ENCODE measurements at regions not wholly inside any gene's neighbourhood (a gene's known extent, or its start where the extent isn't known, plus 50 kb on each side); places are given as distances from the start of the nearest gene placed in this dataset.

GRCh38 chr12:83465632-83466031, 778.9 kb downstream of the TMTC2 start:
- H3K27ac Mint-ChIP-seq, result no peak overlapping the region
- H3K4me1 Mint-ChIP-seq (ENCODE audit: low read depth), result peaks cover 4% of the 10 kb centered on the region
- H3K27me3 Mint-ChIP-seq, result peaks cover 49% of the 10 kb centered on the region
- no peaks in the 10 kb centered on the region for H3K9me3 Mint-ChIP-seq (ENCODE audit: low read depth)
- DNase-seq (ENCODE audit: low spot score, unreplicated experiment), result no peak
- TF ChIP-seq CTCF (IDR thresholded peaks at IDR 0.05; ENCODE audit: unreplicated experiment), result no peak
- no peaks in the 10 kb centered on the region for H3K36me3 Mint-ChIP-seq (ENCODE audit: insufficient read depth)
- no peak overlapping the region for H3K4me3 Mint-ChIP-seq (ENCODE audit: low read depth)

- no peaks in the 10 kb centered on the region for H3K9me3 Mint-ChIP-seq (ENCODE audit: low read depth)
- no peak overlapping the region for H3K4me3 Mint-ChIP-seq (ENCODE audit: low read depth)
- DNase-seq (ENCODE audit: low spot score, unreplicated experiment), result no peak
- no peak for TF ChIP-seq CTCF (IDR thresholded peaks at IDR 0.05; ENCODE audit: unreplicated experiment)
- H3K27me3 Mint-ChIP-seq, result peaks cover 29% of the 10 kb centered on the region
- H3K27ac Mint-ChIP-seq, result no peak overlapping the region
- no peaks in the 10 kb centered on the region for H3K36me3 Mint-ChIP-seq (ENCODE audit: insufficient read depth)
- H3K4me1 Mint-ChIP-seq (ENCODE audit: low read depth), result peaks cover 3% of the 10 kb centered on the region
Observed at GRCh38 chr12:83462419-83462818, 775.7 kb downstream of the TMTC2 start.

DNA sequence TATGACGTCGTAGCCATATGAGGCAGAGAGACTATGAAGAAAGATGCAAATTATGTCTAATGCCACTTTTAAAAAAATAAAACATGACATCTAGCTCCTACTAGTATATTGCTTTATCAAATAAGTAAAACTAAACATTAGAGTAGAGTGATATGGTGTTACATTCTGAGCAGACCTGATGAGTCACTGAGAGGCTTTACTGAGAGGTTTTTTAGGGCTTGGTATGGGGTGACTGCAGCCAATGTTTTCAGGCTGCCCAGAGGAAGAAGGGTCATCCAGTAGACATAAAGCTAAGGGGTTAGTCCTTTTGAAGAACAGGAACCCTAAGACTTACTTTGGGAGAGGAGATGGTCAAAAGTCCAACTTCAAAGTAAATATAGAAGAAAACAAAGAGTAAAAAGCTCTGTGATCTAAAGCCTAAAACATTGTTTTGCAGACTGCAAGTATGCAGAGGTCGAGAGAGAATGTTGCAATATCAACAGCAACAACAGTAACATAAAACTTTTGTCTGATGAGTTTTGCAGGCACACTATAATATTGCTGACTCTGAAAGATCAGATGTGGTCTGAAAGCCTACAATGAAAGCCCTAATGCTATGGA, 774.7 kb downstream of the TMTC2 start:
- DNase-seq (ENCODE audit: low spot score, unreplicated experiment), result no peak
- Mint-ChIP-seq H3K4me1 (ENCODE audit: low read depth) (peaks cover 3% of the 10 kb centered on the region), H3K4me3 (ENCODE audit: low read depth) (no peak overlapping the region), H3K36me3 (ENCODE audit: insufficient read depth) (no peaks in the 10 kb centered on the region), H3K9me3 (ENCODE audit: low read depth) (no peaks in the 10 kb centered on the region), H3K27ac (no peak overlapping the region), H3K27me3 (peaks cover 22% of the 10 kb centered on the region)
- no peak for TF ChIP-seq CTCF (IDR thresholded peaks at IDR 0.05; ENCODE audit: unreplicated experiment)

GRCh38 chr12:83451189-83451588, 764.5 kb downstream of the TMTC2 start:
- no peaks in the 10 kb centered on the region for H3K9me3 Mint-ChIP-seq (ENCODE audit: low read depth)
- TF ChIP-seq CTCF (IDR thresholded peaks at IDR 0.05; ENCODE audit: unreplicated experiment), result no peak
- H3K4me3 Mint-ChIP-seq (ENCODE audit: low read depth), result no peak overlapping the region
- no peaks in the 10 kb centered on the region for H3K27me3 Mint-ChIP-seq
- H3K4me1 Mint-ChIP-seq (ENCODE audit: low read depth), result no peaks in the 10 kb centered on the region
- no peak overlapping the region for H3K27ac Mint-ChIP-seq
- no peak for DNase-seq (ENCODE audit: low spot score, unreplicated experiment)
- no peaks in the 10 kb centered on the region for H3K36me3 Mint-ChIP-seq (ENCODE audit: insufficient read depth)

GRCh38 chr12:83434600-83434999, 747.9 kb downstream of the TMTC2 start:
- Mint-ChIP-seq H3K27ac (no peak overlapping the region), H3K4me3 (ENCODE audit: low read depth) (no peak overlapping the region), H3K36me3 (ENCODE audit: insufficient read depth) (peaks cover 4% of the 10 kb centered on the region), H3K4me1 (ENCODE audit: low read depth) (no peaks in the 10 kb centered on the region), H3K27me3 (no peaks in the 10 kb centered on the region), H3K9me3 (ENCODE audit: low read depth) (peaks cover 16% of the 10 kb centered on the region)
- TF ChIP-seq CTCF (IDR thresholded peaks at IDR 0.05; ENCODE audit: unreplicated experiment), result no peak
- DNase-seq (ENCODE audit: low spot score, unreplicated experiment), result no peak

Data from progenitor cell of endocrine pancreas (in vitro differentiated cells).